Stimulated activated naive CD8-positive, alpha-beta T cell treated with anti-CD3 and anti-CD28 coated beads, Interleukin-15, amount 100 ng/mL, for 72 hours (primary cell): ENCODE measurements at regions not wholly inside any gene's neighbourhood (a gene's known extent, or its start where the extent isn't known, plus 50 kb on each side); places are given as distances from the start of the nearest gene placed in this dataset.
"Not testable (repeated sequence)": the region's sequence is repeated elsewhere in the genome, so short reads cannot be mapped to it uniquely, and the experiment has no call there.

ENCODE experiments used
- ATAC-seq: fragments of 150-1000 bp; cut with Tn5 transposase; 2 replicates; pipeline ENCODE4 v1.10.0; 2021; ENCODE audit warnings: mild to moderate bottlenecking, moderate library complexity
- DNase-seq, 2 donors: peaks; one replicate each; pipeline ENCODE4 v3.0.0; 2021 to 2022
- H3K27ac Mint-ChIP-seq, 2 donors: one replicate each; pipeline ENCODE4 v1.8.0; 2022; ENCODE audit warnings: mild to moderate bottlenecking in 2 of 2, mixed read lengths in 2 of 2, moderate library complexity in 2 of 2
- H3K27me3 Mint-ChIP-seq: one replicate; pipeline ENCODE4 v1.8.0; 2022; ENCODE audit warnings: mixed read lengths
- H3K4me1 Mint-ChIP-seq: one replicate; pipeline ENCODE4 v1.8.0; 2022; ENCODE audit warnings: mild to moderate bottlenecking, mixed read lengths
- H3K4me3 Mint-ChIP-seq, 2 donors: one replicate each; pipeline ENCODE4 v1.8.0; 2022; ENCODE audit warnings: mild to moderate bottlenecking in 2 of 2, mixed read lengths in 2 of 2, moderate library complexity in 1 of 2
- H3K9me3 Mint-ChIP-seq, 2 donors: one replicate each; pipeline ENCODE4 v1.8.0; 2022; ENCODE audit warnings: mixed read lengths in 2 of 2

GRCh38 chr13:21296991-21297390 lies 120.5 kb downstream of the MRPL57 start:
- Mint-ChIP-seq H3K4me3 (peak overlapping the region; percentile 90 to 92), H3K4me1 (peaks cover 21% of the 10 kb centered on the region), H3K27ac (peak overlapping the region in 1 of 2 donors; percentile 27)
- ATAC-seq (peak; percentile 55), DNase-seq (peak; percentile 27 to 55)
- not testable (repeated sequence) for H3K27me3 Mint-ChIP-seq, H3K9me3 Mint-ChIP-seq

GRCh38 chr13:21297447-21297846 lies 121.0 kb downstream of the MRPL57 start:
- H3K27me3 Mint-ChIP-seq = no peaks in the 10 kb centered on the region
- H3K4me1 Mint-ChIP-seq = peaks cover 23% of the 10 kb centered on the region
- no peak overlapping the region for H3K27ac Mint-ChIP-seq
- ATAC-seq = peak; percentile 35
- H3K9me3 Mint-ChIP-seq = no peaks in the 10 kb centered on the region
- H3K4me3 Mint-ChIP-seq = peak overlapping the region; percentile 90 to 92
- no peak for DNase-seq

- DNase-seq = peak; percentile 83 to 88
- Mint-ChIP-seq H3K9me3 (no peaks in the 10 kb centered on the region), H3K27me3 (no peaks in the 10 kb centered on the region)
These were observed 121.7 kb downstream of the MRPL57 start for GRCh38 chr13:21297914-21298831.

GRCh38 chr13:21304256-21304655 lies 127.8 kb downstream of the MRPL57 start:
- H3K27me3 Mint-ChIP-seq = no peaks in the 10 kb centered on the region
- H3K4me3 Mint-ChIP-seq = no peak overlapping the region
- no peak overlapping the region for H3K27ac Mint-ChIP-seq
- ATAC-seq (no peak), DNase-seq (no peak)
- H3K4me1 Mint-ChIP-seq = peaks cover 21% of the 10 kb centered on the region
- no peaks in the 10 kb centered on the region for H3K9me3 Mint-ChIP-seq

More at GRCh38 chr13:21297914-21298831, 121.7 kb downstream of the MRPL57 start:
- Mint-ChIP-seq H3K27ac (peak overlapping the region; percentile 60 to 65), H3K4me3 (peak overlapping the region; percentile 90 to 92), H3K4me1 (peaks cover 30% of the 10 kb centered on the region)
- ATAC-seq = peak; percentile 96

GRCh38 chr13:21306300-21307073 lies 130.0 kb downstream of the MRPL57 start:
- peaks cover 31% of the 10 kb centered on the region for H3K4me1 Mint-ChIP-seq
- H3K9me3 Mint-ChIP-seq, H3K4me3 Mint-ChIP-seq, H3K27me3 Mint-ChIP-seq, H3K27ac Mint-ChIP-seq, DNase-seq, ATAC-seq: not testable (repeated sequence)

- H3K27me3 Mint-ChIP-seq, H3K9me3 Mint-ChIP-seq, ATAC-seq, DNase-seq, H3K4me3 Mint-ChIP-seq, H3K27ac Mint-ChIP-seq: not testable (repeated sequence)
- H3K4me1 Mint-ChIP-seq = peaks cover 31% of the 10 kb centered on the region
These were observed 130.7 kb downstream of the MRPL57 start for GRCh38 chr13:21307158-21307557.

- Mint-ChIP-seq H3K27me3 (no peaks in the 10 kb centered on the region), H3K9me3 (no peaks in the 10 kb centered on the region), H3K27ac (no peak overlapping the region), H3K4me3 (no peak overlapping the region), H3K4me1 (peaks cover 18% of the 10 kb centered on the region)
- no peak for ATAC-seq
- no peak for DNase-seq
These were observed 132.4 kb downstream of the MRPL57 start for GRCh38 chr13:21308906-21309305.

GRCh38 chr13:21309542-21310172 lies 133.2 kb downstream of the MRPL57 start:
- Mint-ChIP-seq H3K4me3 (no peak overlapping the region), H3K4me1 (peaks cover 14% of the 10 kb centered on the region), H3K27me3 (no peaks in the 10 kb centered on the region), H3K27ac (no peak overlapping the region), H3K9me3 (no peaks in the 10 kb centered on the region)
- no peak for DNase-seq
- ATAC-seq = no peak

- DNase-seq (no peak), ATAC-seq (no peak)
- peaks cover 17% of the 10 kb centered on the region for H3K4me1 Mint-ChIP-seq
- peak overlapping the region in 1 of 2 donors; percentile 0 for H3K4me3 Mint-ChIP-seq
- no peaks in the 10 kb centered on the region for H3K27me3 Mint-ChIP-seq
- H3K27ac Mint-ChIP-seq = no peak overlapping the region
- H3K9me3 Mint-ChIP-seq = no peaks in the 10 kb centered on the region
These were observed 133.8 kb downstream of the MRPL57 start for GRCh38 chr13:21310220-21310619.

- H3K4me3 Mint-ChIP-seq, H3K27ac Mint-ChIP-seq, DNase-seq, H3K9me3 Mint-ChIP-seq, H3K27me3 Mint-ChIP-seq, ATAC-seq: not testable (repeated sequence)
- peaks cover 28% of the 10 kb centered on the region for H3K4me1 Mint-ChIP-seq
These were observed 138.5 kb downstream of the MRPL57 start for GRCh38 chr13:21314976-21315375.

GRCh38 chr13:21316376-21316775 lies 139.9 kb downstream of the MRPL57 start:
- Mint-ChIP-seq H3K4me1 (peaks cover 16% of the 10 kb centered on the region), H3K4me3 (peak overlapping the region in 1 of 2 donors; percentile 28), H3K27ac (no peak overlapping the region), H3K9me3 (no peaks in the 10 kb centered on the region), H3K27me3 (no peaks in the 10 kb centered on the region)
- DNase-seq (no peak), ATAC-seq (peak; percentile 79)

GRCh38 chr13:21318891-21319532 lies 140.1 kb downstream of the ZDHHC20 start:
- H3K4me1 Mint-ChIP-seq = peaks cover 16% of the 10 kb centered on the region
- DNase-seq (no peak), ATAC-seq (no peak)
- H3K4me3 Mint-ChIP-seq = no peak overlapping the region
- no peaks in the 10 kb centered on the region for H3K27me3 Mint-ChIP-seq
- no peaks in the 10 kb centered on the region for H3K9me3 Mint-ChIP-seq
- no peak overlapping the region for H3K27ac Mint-ChIP-seq

- H3K4me3 Mint-ChIP-seq = no peak overlapping the region
- H3K27me3 Mint-ChIP-seq = no peaks in the 10 kb centered on the region
- DNase-seq = no peak
These were observed 139.0 kb downstream of the ZDHHC20 start for GRCh38 chr13:21319869-21320641.

GRCh38 chr13:21320642-21321034 lies 138.5 kb downstream of the ZDHHC20 start:
- Mint-ChIP-seq H3K27ac (no peak overlapping the region), H3K4me3 (no peak overlapping the region), H3K9me3 (no peaks in the 10 kb centered on the region), H3K4me1 (peaks cover 16% of the 10 kb centered on the region), H3K27me3 (no peaks in the 10 kb centered on the region)
- ATAC-seq (no peak), DNase-seq (no peak)

More at GRCh38 chr13:21319869-21320641, 139.0 kb downstream of the ZDHHC20 start:
- Mint-ChIP-seq H3K27ac (peak overlapping the region in 1 of 2 donors; percentile 76), H3K9me3 (no peaks in the 10 kb centered on the region), H3K4me1 (peaks cover 14% of the 10 kb centered on the region)
- no peak for ATAC-seq
